HG03196 (cell line): ENCODE measurements at regions not wholly inside any gene's neighbourhood (a gene's known extent, or its start where the extent isn't known, plus 50 kb on each side); places are given as distances from the start of the nearest gene placed in this dataset.

ENCODE experiments used
- ATAC-seq: cut with Tn5 transposase; IDR thresholded peaks from one replicate; pipeline ENCODE4 v1.9.1; 2021; ENCODE audit not compliant: unreplicated experiment

DNA sequence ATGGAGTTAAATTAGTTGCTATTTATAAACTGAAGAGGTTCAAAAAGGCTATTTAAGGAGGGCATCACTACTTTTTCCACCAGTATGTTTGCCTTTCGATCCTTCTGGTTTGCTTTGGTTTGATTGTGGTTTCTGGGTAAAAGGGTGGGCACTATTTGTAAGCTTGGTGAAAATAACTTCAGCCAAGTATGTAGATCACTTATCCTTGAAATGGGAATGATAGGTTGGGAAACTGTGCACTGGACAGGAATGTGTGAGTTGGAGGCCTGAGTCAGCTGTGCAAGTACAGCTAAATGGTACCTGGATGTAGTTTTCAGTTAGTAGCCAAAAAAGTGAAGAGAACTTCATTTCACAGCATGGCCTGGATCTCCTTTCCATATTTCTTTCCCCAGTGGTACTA, 466.2 kb downstream of the ENC1 start:
- no peak for ATAC-seq

DNA sequence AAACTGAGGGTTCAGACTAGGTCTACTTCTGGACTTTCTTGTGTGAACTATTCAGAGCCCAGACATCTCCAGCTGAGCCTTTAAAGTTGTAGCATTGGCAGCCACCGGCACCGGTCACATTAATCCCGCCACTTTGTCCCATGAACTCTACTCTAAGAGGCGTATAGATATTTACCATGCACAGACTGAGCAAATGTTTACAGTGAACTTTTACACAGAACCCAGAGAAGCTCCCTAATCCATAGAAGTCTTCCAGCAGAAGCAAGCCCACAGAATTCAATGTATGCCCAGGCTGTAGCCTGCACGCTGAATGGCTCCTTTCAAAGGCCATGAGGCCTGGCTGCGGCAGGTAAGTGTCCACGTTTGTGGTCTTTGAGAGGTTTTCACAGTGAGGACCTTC, 466.9 kb downstream of the ENC1 start:
- ATAC-seq: no peak

DNA sequence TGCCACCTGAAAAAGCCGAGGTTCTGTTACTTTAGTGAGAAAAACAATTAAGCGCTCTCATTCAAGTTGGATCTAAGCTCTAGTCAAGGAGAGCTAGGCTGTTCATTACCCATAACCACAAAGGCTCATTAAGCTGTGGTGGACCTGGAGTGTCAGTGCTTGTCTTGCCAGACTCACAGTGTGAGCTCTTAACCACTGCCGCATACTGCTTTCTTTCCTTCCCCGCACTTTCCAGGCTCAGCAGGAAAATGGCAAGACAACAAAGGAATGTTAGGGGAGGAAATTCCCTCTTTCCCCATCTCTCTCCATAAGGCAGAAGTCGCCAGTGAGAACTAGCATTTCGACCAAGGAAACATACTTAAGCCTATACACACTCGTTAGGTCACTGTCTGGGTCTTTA, 467.3 kb downstream of the ENC1 start:
- ATAC-seq: no peak

- no peak for ATAC-seq
Measured at GRCh38 chr5:74169701-74170100, 470.8 kb downstream of the ENC1 start.

GRCh38 chr5:74167930-74168315, 472.6 kb downstream of the ENC1 start:
- ATAC-seq: no peak

DNA sequence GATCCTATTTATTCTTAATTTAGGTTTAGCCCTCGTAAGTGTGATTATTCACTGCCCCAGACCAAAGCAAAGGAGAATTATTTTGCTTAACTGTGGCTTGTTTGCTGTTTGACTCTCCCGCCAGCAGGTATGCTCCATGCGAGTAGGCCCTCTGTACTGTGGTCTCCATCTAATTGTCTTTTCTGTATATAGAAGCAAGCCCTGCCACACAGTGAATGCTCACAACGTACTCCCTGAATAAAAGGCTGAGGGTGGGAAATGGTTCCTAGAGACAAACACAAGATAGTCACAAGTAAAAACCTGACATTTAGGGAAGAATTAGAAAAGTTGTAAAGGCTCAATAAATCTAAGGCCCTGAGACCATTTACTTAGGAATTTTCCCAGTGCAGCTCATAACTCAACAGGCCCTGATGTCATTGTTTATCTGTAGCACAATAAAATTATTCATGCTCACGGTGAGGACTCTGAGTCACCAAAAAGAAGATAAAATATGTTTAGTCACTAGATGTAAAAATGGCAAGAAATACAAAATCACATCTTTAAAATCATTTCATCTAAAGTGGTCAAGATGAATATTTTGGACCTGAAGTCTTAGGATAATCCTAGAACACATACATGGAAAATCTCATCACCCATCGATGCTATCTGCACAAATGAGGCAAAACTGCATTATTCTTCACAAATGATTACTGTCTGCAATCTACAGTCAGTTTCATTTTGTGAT, 473.2 kb downstream of the ENC1 start:
- ATAC-seq: no peak

DNA sequence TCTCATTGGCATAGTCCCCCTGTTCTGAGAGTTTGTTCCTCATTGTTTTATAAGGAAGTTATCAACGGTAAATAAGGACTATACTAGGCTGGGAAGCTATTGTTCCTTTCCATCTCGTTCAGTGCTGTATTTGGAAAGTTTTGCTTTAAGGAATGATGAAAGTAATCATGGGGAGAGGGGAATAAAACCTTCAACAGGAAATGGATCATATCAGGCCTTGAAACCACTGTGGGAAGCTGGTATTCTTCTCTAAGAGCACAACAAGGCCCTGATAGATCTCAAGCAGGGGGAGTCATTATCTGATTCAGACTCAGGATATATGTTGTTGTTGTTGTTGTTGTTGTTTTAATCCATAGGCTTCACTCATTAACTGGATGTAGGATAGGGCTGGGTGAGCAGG, 474.5 kb downstream of the ENC1 start:
- ATAC-seq: no peak

GRCh38 chr5:74164725-74165235, 475.7 kb downstream of the ENC1 start:
- ATAC-seq: no peak

GRCh38 chr5:74162524-74162923, 478.0 kb downstream of the ENC1 start:
- no peak for ATAC-seq

GRCh38 chr5:74161170-74161569, 479.4 kb downstream of the ENC1 start:
- ATAC-seq: no peak

GRCh38 chr5:74156728-74157383, 483.7 kb downstream of the ENC1 start:
- no peak for ATAC-seq

- no peak for ATAC-seq
Measured at GRCh38 chr5:74155501-74155900, 485.0 kb downstream of the ENC1 start.

DNA sequence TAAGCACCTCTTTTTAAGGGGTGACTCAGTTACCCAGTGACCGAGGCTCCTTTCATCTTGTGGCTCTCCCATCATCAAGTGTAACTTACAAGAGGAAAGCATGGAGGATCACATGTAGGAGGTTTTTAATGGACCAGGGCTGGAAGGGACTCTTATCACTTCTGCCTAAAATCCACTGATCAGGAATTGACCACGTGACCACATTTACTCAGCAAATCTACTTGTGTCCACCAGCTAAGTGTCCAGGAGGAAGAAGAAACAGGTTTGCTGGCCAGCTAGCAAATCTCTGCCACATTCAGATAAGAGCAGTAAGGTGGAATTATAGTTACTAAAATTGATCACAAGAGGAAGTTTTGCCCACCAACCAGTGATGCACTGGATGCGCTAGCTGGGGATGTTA, 486.0 kb downstream of the ENC1 start:
- ATAC-seq: no peak

GRCh38 chr5:74153255-74153790, 487.2 kb downstream of the ENC1 start:
- no peak for ATAC-seq

- no peak for ATAC-seq
Measured at GRCh38 chr5:74152625-74153254, 487.8 kb downstream of the ENC1 start.

- no peak for ATAC-seq
Measured at GRCh38 chr5:74152136-74152535, 488.4 kb downstream of the ENC1 start.

GRCh38 chr5:74149395-74149794, 491.1 kb downstream of the ENC1 start:
- ATAC-seq: no peak

DNA sequence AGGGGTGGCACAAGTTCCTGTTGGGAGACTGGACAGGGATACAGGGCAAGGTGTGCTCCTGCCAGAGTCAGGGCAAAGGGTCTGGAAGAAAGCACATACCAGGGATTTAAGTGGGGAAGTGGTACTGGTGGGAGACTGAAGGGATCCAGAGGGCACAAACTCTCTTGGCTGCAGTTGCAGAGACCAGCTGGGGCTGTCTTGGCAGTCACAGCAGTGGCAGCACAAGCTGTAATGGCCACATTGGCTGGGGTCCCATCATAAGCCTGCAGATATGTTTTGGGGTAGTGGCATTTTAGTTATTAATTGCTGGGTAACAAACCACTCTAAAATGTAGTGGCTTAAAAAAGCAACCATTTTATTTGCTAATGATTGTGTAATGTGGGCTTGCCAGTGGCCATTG, 492.2 kb downstream of the ENC1 start:
- ATAC-seq: no peak

GRCh38 chr5:74146796-74147195, 493.7 kb downstream of the ENC1 start:
- no peak for ATAC-seq

- ATAC-seq: no peak
Measured at GRCh38 chr5:74145951-74146350, 494.6 kb downstream of the ENC1 start.

DNA sequence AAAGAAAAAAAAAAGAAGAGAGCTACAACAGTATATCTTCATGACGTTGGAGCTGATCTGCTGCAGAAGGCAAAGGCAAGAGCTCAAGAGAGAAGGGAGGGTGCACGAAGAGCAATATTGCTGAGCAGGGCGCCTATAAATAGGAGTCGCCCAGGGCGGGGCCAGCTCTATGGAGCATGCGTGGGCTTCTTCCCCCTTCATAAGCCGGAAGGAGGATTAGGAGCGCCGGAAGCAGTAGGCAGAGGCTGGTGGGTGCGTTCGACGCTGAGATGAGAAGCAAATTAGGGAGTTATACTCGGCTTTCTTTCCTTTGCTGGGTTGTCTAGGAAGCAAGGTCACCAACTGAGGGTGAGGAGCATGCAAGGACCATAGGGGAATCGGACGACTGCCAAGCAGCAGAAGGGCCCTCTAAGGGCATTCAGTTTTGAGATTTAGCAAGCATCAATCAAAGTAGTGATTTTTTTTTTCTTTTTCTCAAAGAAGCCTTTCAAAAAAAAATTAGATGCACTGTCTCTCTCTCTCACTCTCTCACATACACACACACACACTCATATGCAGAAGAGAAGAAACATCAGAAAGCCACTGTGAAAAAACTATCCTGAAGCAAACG, 496.7 kb downstream of the ENC1 start:
- ATAC-seq: no peak

DNA sequence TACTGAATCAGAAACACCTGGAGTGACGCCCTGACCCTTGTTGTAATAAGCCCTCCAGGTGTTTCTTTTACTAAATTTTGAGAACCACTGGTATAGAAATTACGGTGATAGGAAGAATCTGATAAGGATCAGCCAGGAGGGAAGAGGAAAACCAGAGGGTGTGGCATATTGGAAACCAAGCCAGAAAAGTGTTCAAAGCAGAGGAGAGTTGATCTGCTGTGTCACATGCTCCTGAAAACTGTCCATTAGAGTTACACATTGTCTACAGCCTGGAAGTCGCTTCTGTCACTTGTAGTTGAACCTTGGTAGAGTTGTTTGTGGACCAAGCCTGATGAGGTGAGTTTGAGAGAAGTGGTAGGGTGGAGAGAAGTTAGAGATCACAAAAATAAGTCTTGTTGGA, 497.4 kb downstream of the ENC1 start:
- no peak for ATAC-seq
